ENCODE measurements at regions not wholly inside any gene's neighbourhood (a gene's known extent, or its start where the extent isn't known, plus 50 kb on each side); places are given as distances from the start of the nearest gene placed in this dataset.

- H3K4me1 ChIP-seq (ENCODE audit: control insufficient read depth in 1 of 2, insufficient read depth in 1 of 2, low read depth in 1 of 2, low read length in 1 of 2) = no peaks in the 10 kb centered on the region
- no peak overlapping the region for H3K27ac ChIP-seq
- no peaks in the 10 kb centered on the region for H3K36me3 ChIP-seq
- peaks cover 7% of the 10 kb centered on the region for H3K27me3 ChIP-seq
- no peaks in the 10 kb centered on the region for H3K9me3 ChIP-seq
- no peak for TF ChIP-seq CTCF (IDR thresholded peaks at IDR 0.05)
- no peak overlapping the region for H3K4me3 ChIP-seq (ENCODE audit: low read depth in 1 of 2, low read length in 1 of 2)
Observed at GRCh38 chr11:69976794-69977193, 101.3 kb upstream of the ANO1 start.

- H3K27ac ChIP-seq = no peak overlapping the region
- no peaks in the 10 kb centered on the region for H3K4me1 ChIP-seq (ENCODE audit: control insufficient read depth in 1 of 2, insufficient read depth in 1 of 2, low read depth in 1 of 2, low read length in 1 of 2)
- H3K36me3 ChIP-seq = no peaks in the 10 kb centered on the region
- peaks cover 19% of the 10 kb centered on the region for H3K27me3 ChIP-seq
- H3K9me3 ChIP-seq = no peaks in the 10 kb centered on the region
- H3K4me3 ChIP-seq (ENCODE audit: low read depth in 1 of 2, low read length in 1 of 2) = no peak overlapping the region
- TF ChIP-seq CTCF (IDR thresholded peaks at IDR 0.05) = no peak
Observed at GRCh38 chr11:69977951-69978350, 100.2 kb upstream of the ANO1 start.

GRCh38 chr11:69978841-69979614, 99.1 kb upstream of the ANO1 start:
- H3K27me3 ChIP-seq = peaks cover 30% of the 10 kb centered on the region
- no peak for TF ChIP-seq CTCF (IDR thresholded peaks at IDR 0.05)

GRCh38 chr11:69979632-69980031, 98.5 kb upstream of the ANO1 start:
- no peaks in the 10 kb centered on the region for H3K36me3 ChIP-seq
- H3K4me3 ChIP-seq (ENCODE audit: low read depth in 1 of 2, low read length in 1 of 2) = no peak overlapping the region
- no peak for TF ChIP-seq CTCF (IDR thresholded peaks at IDR 0.05)
- H3K27ac ChIP-seq = no peak overlapping the region
- H3K27me3 ChIP-seq = peaks cover 36% of the 10 kb centered on the region
- H3K4me1 ChIP-seq (ENCODE audit: control insufficient read depth in 1 of 2, insufficient read depth in 1 of 2, low read depth in 1 of 2, low read length in 1 of 2) = no peaks in the 10 kb centered on the region
- H3K9me3 ChIP-seq = no peaks in the 10 kb centered on the region

More at GRCh38 chr11:69978841-69979614, 99.1 kb upstream of the ANO1 start:
- Histone ChIP-seq H3K4me1 (ENCODE audit: control insufficient read depth in 1 of 2, insufficient read depth in 1 of 2, low read depth in 1 of 2, low read length in 1 of 2) (no peaks in the 10 kb centered on the region), H3K4me3 (ENCODE audit: low read depth in 1 of 2, low read length in 1 of 2) (no peak overlapping the region), H3K27ac (no peak overlapping the region), H3K9me3 (no peaks in the 10 kb centered on the region), H3K36me3 (no peaks in the 10 kb centered on the region)

GRCh38 chr11:69981119-69981784, 96.9 kb upstream of the ANO1 start:
- H3K4me3 ChIP-seq (ENCODE audit: low read depth in 1 of 2, low read length in 1 of 2) = no peak overlapping the region
- H3K36me3 ChIP-seq = no peaks in the 10 kb centered on the region
- H3K27me3 ChIP-seq = peaks cover 52% of the 10 kb centered on the region
- TF ChIP-seq CTCF (IDR thresholded peaks at IDR 0.05) = no peak
- no peaks in the 10 kb centered on the region for H3K9me3 ChIP-seq
- H3K27ac ChIP-seq = no peak overlapping the region
- no peaks in the 10 kb centered on the region for H3K4me1 ChIP-seq (ENCODE audit: control insufficient read depth in 1 of 2, insufficient read depth in 1 of 2, low read depth in 1 of 2, low read length in 1 of 2)
